HL-60 (cell line): ENCODE measurements at regions not wholly inside any gene's neighbourhood (a gene's known extent, or its start where the extent isn't known, plus 50 kb on each side); places are given as distances from the start of the nearest gene placed in this dataset.

Experiments used
- DNase-seq, 2 experiments: peaks; one replicate each; pipeline ENCODE4 v3.0.0-alpha.2; 2010 to 2020; ENCODE audit warnings: low read depth in 1 of 2, low spot score in 1 of 2
- H3K27ac ChIP-seq: fragments of 250-450 bp; sonication (Bioruptor Pico); replicated peaks from 2 replicates; pipeline ENCODE4 v1.5.1; 2020; ENCODE audit warnings: mild to moderate bottlenecking, moderate library complexity
- H3K27me3 ChIP-seq: fragments of 250-450 bp; sonication (Bioruptor Pico); 2 replicates; pipeline ENCODE4 v1.5.1; 2021; ENCODE audit warnings: mild to moderate bottlenecking, moderate library complexity; ENCODE audit not compliant: insufficient read depth, poor library complexity, severe bottlenecking
- H3K4me3 ChIP-seq: replicated peaks from 2 replicates; pipeline ENCODE4 v1.5.1; 2011; ENCODE audit warnings: mild to moderate bottlenecking, control low read depth, low read length; ENCODE audit not compliant: insufficient read depth
- GABPA ChIP-seq: IDR thresholded peaks from 2 replicates; pipeline ENCODE4 v1.6.1; 2012; ENCODE audit warnings: low read depth
- POLR2AphosphoS5 ChIP-seq: IDR thresholded peaks from 2 replicates; pipeline ENCODE4 v1.6.1; 2012; ENCODE audit warnings: low read depth
- REST ChIP-seq: IDR thresholded peaks from 2 replicates; pipeline ENCODE4 v1.6.1; 2012; ENCODE audit warnings: low read depth; ENCODE audit not compliant: insufficient replicate concordance
- SPI1 ChIP-seq: IDR thresholded peaks from 2 replicates; pipeline ENCODE4 v1.6.1; 2012; ENCODE audit warnings: low read depth, mild to moderate bottlenecking, borderline replicate concordance
- TF ChIP-seq, protein P1 (sequence below): IDR thresholded peaks from one replicate; pipeline ENCODE4 v1.5.1; 2011; ENCODE audit warnings: low read length, control low read depth, inconsistent platforms; ENCODE audit not compliant: insufficient read depth

- H3K27ac ChIP-seq: no peak overlapping the region
- no peaks in the 10 kb centered on the region for H3K27me3 ChIP-seq
- H3K4me3 ChIP-seq: no peak overlapping the region
- TF ChIP-seq, protein P1, sequence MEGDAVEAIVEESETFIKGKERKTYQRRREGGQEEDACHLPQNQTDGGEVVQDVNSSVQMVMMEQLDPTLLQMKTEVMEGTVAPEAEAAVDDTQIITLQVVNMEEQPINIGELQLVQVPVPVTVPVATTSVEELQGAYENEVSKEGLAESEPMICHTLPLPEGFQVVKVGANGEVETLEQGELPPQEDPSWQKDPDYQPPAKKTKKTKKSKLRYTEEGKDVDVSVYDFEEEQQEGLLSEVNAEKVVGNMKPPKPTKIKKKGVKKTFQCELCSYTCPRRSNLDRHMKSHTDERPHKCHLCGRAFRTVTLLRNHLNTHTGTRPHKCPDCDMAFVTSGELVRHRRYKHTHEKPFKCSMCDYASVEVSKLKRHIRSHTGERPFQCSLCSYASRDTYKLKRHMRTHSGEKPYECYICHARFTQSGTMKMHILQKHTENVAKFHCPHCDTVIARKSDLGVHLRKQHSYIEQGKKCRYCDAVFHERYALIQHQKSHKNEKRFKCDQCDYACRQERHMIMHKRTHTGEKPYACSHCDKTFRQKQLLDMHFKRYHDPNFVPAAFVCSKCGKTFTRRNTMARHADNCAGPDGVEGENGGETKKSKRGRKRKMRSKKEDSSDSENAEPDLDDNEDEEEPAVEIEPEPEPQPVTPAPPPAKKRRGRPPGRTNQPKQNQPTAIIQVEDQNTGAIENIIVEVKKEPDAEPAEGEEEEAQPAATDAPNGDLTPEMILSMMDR: no peak
- no peak for TF ChIP-seq POLR2AphosphoS5
- no peak for TF ChIP-seq SPI1
- no peak for TF ChIP-seq GABPA
- TF ChIP-seq REST: no peak
- no peak for DNase-seq
These were observed 389.0 kb downstream of the HNRNPD start for GRCh38 chr4:81984746-81985145.

- TF ChIP-seq REST (no peak), GABPA (no peak), POLR2AphosphoS5 (no peak), SPI1 (no peak)
- TF ChIP-seq, protein P1: no peak
- Histone ChIP-seq H3K27ac (no peak overlapping the region), H3K27me3 (no peaks in the 10 kb centered on the region), H3K4me3 (no peak overlapping the region)
- peak in 1 of 2 experiments; percentile 10 for DNase-seq
These were observed 390.8 kb downstream of the HNRNPD start for GRCh38 chr4:81982846-81983540.

DNA sequence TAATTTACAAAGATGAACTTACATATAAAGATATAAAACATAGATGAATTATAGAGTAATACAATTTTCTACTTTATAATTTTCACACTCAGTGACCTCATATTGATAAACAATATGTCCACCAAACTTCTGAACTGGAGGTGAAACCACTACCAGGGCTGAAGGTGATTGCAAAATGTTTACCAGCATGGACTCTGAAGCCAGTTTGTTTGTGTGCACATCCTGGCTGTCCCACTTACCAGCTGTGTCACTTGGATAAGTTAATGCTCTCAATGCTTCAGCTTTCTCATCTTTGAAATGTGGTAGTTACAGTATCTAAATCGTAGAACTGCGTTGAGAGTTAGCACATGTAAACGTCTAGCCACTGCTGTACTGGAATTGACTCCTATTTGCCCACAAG, 392.6 kb downstream of the HNRNPD start:
- H3K27ac ChIP-seq: no peak overlapping the region
- TF ChIP-seq, protein P1: no peak
- DNase-seq: no peak
- H3K4me3 ChIP-seq: no peak overlapping the region
- no peaks in the 10 kb centered on the region for H3K27me3 ChIP-seq

- no peak for TF ChIP-seq SPI1
- TF ChIP-seq, protein P1: no peak
- no peak for TF ChIP-seq GABPA
- TF ChIP-seq REST: no peak
- TF ChIP-seq POLR2AphosphoS5: no peak
- no peak overlapping the region for H3K27ac ChIP-seq
- no peaks in the 10 kb centered on the region for H3K27me3 ChIP-seq
- DNase-seq: no peak
- no peak overlapping the region for H3K4me3 ChIP-seq
These were observed 399.3 kb downstream of the HNRNPD start for GRCh38 chr4:81974523-81974922.
